MG63 (cell line): ENCODE measurements at regions not wholly inside any gene's neighbourhood (a gene's known extent, or its start where the extent isn't known, plus 50 kb on each side); places are given as distances from the start of the nearest gene placed in this dataset.
"Not testable (repeated sequence)": the region's sequence is repeated elsewhere in the genome, so short reads cannot be mapped to it uniquely, and the experiment has no call there.

Experiments used
- DNase-seq: peaks from one replicate; pipeline ENCODE4 v3.0.0-alpha.2; 2020
- H3K27me3 ChIP-seq: fragments of 250-450 bp; sonication (Bioruptor Pico); 2 replicates; pipeline ENCODE4 v1.5.1; 2020; ENCODE audit warnings: mild to moderate bottlenecking, moderate library complexity
- H3K36me3 ChIP-seq: fragments of 250-450 bp; sonication (Bioruptor Pico); 2 replicates; pipeline ENCODE4 v1.5.1; 2020; ENCODE audit warnings: mild to moderate bottlenecking, moderate library complexity
- H3K4me3 ChIP-seq: fragments of 250-450 bp; sonication (Bioruptor Pico); 2 replicates; pipeline ENCODE4 v1.5.1; 2020; ENCODE audit warnings: mild to moderate bottlenecking, moderate library complexity
- H3K9me3 ChIP-seq: fragments of 250-450 bp; sonication (Bioruptor Pico); 2 replicates; pipeline ENCODE4 v1.5.1; 2020; ENCODE audit warnings: mild to moderate bottlenecking, moderate library complexity

DNA sequence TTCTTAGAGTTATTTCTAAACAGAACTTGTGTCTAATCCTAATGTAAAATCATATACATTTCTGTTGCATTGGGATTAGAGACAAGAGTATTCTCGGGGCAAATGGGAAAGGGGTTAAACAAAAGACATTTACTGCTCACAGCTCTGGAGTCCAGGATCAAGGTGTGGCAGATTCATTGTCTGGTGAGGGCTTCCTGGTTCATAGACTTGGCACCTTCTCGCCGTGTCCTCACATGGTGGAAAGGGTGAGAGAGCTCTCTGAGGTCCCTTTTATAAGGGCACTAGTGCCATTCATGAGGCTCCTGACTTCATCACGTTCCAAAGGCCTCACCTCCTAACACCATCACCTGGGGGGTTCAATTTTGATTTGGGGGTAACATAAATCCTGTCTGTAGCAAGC, 90.3 kb upstream of the PRKX start:
- Histone ChIP-seq H3K36me3 (no peaks in the 10 kb centered on the region), H3K27me3 (peaks cover 17% of the 10 kb centered on the region), H3K9me3 (no peaks in the 10 kb centered on the region), H3K4me3 (no peak overlapping the region)
- no peak for DNase-seq

DNA sequence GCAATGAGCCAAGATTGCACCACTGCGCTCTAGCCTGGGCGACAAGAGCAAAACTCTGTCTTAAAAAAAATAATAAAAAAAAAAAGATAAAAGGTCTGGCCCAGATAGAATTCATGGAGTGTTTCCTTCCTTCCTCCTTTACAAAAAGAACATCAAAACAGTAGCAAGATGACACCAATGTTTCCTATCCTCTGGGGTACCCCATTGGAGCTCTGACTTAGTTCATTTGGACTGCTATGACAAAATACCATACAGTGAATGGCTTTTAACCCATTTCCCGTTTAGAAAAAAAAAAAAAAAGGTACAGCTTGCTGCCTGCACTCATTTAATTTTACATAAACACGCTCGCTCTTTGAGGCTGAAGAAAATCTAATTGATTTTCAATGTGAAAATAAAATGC, 89.9 kb upstream of the PRKX start:
- no peak overlapping the region for H3K4me3 ChIP-seq
- no peak for DNase-seq
- no peaks in the 10 kb centered on the region for H3K36me3 ChIP-seq
- no peaks in the 10 kb centered on the region for H3K9me3 ChIP-seq
- H3K27me3 ChIP-seq: peaks cover 17% of the 10 kb centered on the region

DNA sequence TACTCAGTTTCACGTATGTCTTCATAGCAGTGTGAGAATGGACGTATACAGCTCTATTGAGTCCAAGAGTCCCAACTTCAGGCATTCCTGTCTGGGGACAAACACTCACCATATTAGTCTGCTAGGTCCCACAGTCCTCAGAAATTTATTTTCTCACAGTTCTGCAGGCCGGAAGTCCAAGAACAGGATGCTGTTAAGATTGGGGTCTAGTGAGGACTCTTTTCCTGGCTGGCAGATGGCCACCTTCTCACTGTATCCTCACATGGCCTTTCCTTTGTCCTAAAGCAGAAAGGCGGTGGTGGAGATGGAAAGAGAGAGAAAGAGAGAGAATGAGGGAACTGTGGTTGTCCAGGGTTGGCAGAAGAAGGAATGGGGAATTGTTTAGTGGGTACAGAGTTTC, 82.0 kb upstream of the PRKX start:
- not testable (repeated sequence) for H3K9me3 ChIP-seq, H3K4me3 ChIP-seq, DNase-seq, H3K27me3 ChIP-seq, H3K36me3 ChIP-seq

DNA sequence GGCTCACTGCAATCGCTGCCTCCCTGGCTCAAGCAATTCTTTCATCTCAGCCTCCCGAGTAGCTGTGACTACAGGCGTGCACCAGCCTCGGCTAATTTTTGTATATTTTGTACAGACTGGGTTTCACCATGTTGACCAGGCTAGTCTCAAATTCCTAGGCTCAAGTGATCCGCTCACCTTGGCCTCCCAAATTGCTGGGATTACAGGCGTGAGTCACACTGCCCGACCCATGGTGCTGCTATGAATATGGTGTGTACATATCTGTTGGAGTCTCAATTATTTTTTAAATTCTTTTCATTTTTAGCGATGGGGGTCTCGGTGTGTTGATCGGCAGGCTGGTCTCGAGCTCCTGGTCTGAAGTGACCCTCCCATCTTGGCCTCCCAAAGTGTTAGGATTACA, 78.0 kb upstream of the PRKX start:
- Histone ChIP-seq H3K4me3 (no peak overlapping the region), H3K27me3 (no peaks in the 10 kb centered on the region), H3K9me3 (no peaks in the 10 kb centered on the region), H3K36me3 (no peaks in the 10 kb centered on the region)
- no peak for DNase-seq

DNA sequence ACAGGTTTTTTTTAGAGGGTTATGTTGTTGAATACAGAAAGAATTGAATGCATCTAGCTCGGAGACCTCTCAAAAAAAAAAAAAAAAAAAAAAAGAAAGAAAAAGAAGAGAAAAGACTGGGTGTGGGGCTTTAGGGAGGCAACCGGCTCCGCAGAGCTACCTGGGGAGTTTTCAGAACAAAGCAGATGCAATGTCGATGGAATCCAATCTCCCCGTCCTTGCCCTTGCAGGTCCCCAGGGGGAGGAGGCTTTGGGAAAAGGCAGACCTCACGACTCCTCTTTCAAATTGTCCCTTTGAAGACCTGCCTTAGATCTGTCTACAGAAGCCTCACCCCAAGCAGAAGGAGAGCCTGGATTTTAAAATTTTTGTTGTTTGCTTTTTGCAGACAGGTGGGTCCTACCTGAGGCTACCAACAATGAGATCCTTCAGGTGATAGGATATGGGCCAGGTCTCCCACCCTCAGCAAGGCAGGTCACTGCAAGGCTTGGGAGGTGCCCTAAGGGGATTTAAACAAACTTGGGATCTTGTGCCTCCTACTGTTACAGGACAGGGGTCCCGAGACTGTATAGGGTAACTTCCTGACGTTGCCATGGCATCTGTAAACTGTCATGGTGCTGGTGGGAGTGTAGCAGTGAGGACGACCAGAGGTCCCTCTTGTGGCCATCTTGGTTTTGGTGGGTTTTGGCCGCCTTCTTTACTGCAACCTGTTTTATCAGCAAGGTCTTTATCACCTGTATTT, 75.2 kb upstream of the PRKX start:
- Histone ChIP-seq H3K27me3 (no peaks in the 10 kb centered on the region), H3K4me3 (no peak overlapping the region), H3K9me3 (no peaks in the 10 kb centered on the region), H3K36me3 (no peaks in the 10 kb centered on the region)
- no peak for DNase-seq

DNA sequence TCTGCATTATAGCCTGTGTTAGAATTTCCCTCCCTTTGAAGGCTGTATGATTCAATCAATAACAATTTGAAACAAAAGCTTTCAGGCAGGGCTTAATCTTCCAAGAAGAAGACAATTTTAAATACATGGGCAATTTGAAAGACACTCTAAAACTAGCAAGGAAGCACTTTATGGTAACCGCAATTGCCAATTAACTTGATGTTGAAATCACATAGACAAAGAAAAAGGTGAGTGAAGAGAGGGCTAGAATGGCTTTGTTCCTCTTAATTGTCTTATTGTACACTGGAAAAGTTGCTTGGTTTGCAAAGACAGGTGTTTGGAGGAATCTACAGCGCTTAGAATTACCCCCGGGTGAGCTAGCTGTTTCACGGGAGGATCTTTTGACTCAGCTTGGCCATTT, 74.4 kb upstream of the PRKX start:
- DNase-seq: no peak
- Histone ChIP-seq H3K4me3 (no peak overlapping the region), H3K27me3 (no peaks in the 10 kb centered on the region), H3K9me3 (no peaks in the 10 kb centered on the region), H3K36me3 (no peaks in the 10 kb centered on the region)

DNA sequence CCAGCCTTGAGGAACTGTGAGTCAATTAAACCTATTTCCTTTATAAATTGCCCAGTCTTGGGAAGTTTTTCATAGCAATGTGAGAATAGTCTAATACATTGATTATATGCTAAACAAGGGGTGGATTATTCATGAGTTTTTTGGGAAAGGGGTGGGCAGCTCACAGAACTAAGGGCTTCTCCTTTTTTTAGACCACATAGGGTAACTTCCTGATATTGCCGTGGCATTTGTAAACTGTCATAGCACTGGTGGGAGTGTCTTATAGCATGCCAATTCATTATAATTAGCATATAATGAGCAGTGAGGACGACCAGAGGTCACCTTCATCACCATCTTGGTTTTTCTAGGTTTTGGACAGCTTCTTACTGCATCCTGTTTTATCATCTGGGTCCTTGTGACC, 72.4 kb upstream of the PRKX start:
- not testable (repeated sequence) for H3K27me3 ChIP-seq, DNase-seq, H3K9me3 ChIP-seq, H3K36me3 ChIP-seq, H3K4me3 ChIP-seq

DNA sequence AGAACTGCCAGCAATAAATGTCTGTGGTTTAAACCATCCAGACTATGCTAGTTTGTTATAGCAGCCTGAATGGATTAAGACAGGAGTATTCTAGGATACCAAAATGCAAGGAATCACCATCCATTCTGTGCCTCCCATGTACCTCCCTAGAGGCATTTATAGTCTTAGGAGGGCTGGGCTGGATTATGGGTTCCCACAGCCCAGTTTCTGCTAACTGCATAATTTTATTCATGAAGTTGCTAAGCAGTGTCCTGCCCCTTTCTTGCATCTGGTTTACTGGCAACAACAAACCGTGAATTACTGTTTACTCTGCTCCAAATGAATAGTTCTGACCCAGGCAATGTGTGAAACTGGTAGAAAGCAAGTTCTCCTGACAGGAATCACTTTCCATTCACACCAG, 67.1 kb upstream of the PRKX start:
- H3K27me3 ChIP-seq: no peaks in the 10 kb centered on the region
- H3K4me3 ChIP-seq: no peak overlapping the region
- DNase-seq: no peak
- no peaks in the 10 kb centered on the region for H3K36me3 ChIP-seq
- no peaks in the 10 kb centered on the region for H3K9me3 ChIP-seq

DNA sequence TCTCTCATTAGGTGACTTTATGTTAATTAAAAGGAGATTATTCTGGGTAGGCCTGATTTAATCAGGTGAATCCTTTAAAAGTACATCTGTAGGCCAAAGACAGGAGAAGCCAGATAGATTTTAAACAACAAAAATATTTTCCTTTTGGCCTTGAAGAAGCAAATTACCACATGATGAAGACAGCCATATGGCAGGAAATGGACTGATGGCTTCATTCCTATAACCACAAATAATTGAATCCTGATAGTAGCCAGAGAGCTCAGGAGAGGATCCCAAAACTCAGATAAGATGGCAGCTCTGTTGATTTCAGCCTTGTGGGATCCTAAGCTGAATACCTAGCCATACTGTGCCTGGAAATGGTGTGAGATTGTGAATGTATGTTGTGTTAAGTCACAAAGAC, 66.1 kb upstream of the PRKX start:
- Histone ChIP-seq H3K4me3 (no peak overlapping the region), H3K36me3 (no peaks in the 10 kb centered on the region), H3K9me3 (no peaks in the 10 kb centered on the region), H3K27me3 (no peaks in the 10 kb centered on the region)
- no peak for DNase-seq

DNA sequence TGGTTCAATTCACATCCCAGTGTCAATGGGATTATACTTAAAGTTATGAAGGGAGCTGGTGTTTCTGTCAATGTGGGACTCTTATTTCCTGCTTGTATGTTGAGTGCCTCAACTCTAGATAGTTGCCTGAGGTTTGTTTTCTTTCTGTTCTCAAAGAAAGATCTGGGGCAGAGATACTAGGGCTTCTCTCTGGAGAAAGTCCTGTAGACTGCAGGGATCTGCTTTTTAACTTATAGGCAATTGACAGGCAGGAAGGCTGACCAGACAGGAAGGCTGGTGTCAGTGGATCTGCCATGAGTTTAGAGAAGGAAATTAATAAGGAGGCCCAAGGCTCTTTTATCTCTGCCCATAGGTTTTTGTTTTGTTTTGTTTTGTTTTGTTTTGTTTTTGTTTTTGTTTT, 64.0 kb upstream of the PRKX start:
- no peaks in the 10 kb centered on the region for H3K27me3 ChIP-seq
- H3K4me3 ChIP-seq: no peak overlapping the region
- no peak for DNase-seq
- H3K9me3 ChIP-seq: no peaks in the 10 kb centered on the region
- no peaks in the 10 kb centered on the region for H3K36me3 ChIP-seq

DNA sequence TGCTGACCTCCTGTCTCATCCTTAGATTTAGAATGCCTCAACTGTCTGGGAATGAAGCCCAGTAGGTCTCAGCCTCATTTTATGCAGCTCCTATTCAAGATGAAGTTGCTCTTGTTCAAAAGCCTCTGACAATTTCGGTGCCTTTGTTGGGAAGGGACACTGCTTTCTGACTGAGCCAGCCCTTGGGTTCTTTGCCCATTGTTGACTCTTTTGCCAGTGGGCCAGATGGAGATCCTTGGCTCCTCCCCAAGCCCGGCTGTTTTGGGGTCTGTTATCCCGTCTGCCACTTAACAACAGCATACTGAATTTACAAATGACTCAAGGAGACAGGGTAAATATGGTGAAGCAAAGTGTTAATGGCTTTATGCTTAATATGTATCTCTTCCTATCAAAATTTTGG, 58.3 kb upstream of the PRKX start:
- Histone ChIP-seq H3K4me3 (no peak overlapping the region), H3K27me3 (no peaks in the 10 kb centered on the region), H3K9me3 (no peaks in the 10 kb centered on the region), H3K36me3 (no peaks in the 10 kb centered on the region)
- DNase-seq: no peak

DNA sequence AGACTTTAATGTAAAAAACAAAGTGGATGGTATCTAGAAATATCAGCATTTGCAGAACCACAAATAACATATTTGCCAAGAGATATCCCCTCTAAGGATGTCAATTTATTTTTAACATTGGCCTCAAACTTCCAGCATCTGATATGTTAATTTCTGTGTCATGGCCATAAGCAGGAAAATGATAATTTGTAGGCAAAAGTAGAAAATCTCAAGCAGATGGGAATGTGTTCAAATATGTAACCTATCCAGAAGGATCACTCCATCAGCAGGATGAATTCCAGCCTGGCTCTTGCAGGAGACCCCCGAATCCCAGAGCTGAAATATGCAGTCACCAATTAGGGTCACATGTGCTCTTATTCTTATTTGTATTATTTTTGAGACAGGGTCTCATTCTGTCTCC, 55.4 kb upstream of the PRKX start:
- Histone ChIP-seq H3K27me3 (no peaks in the 10 kb centered on the region), H3K36me3 (no peaks in the 10 kb centered on the region), H3K4me3 (no peak overlapping the region), H3K9me3 (no peaks in the 10 kb centered on the region)
- DNase-seq: no peak
